Activated T-cell treated with anti-CD3 and anti-CD28 coated beads, Interleukin-2, amount 50 U/mL, for 1 hour (primary cell): ENCODE measurements at regions not wholly inside any gene's neighbourhood (a gene's known extent, or its start where the extent isn't known, plus 50 kb on each side); places are given as distances from the start of the nearest gene placed in this dataset.

ENCODE experiments used
- DNase-seq: peaks from one replicate; pipeline ENCODE4 v3.0.0-alpha.2; 2020

GRCh38 chr20:40120827-40121226 is 568.2 kb downstream of the MAFB start:
- DNase-seq = no peak

GRCh38 chr20:40111282-40111681 is 577.8 kb downstream of the MAFB start:
- no peak for DNase-seq

- no peak for DNase-seq
Observed at GRCh38 chr20:40110311-40110831, 578.7 kb downstream of the MAFB start.

GRCh38 chr20:40109136-40109535 is 579.9 kb downstream of the MAFB start:
- no peak for DNase-seq

GRCh38 chr20:40108321-40108720 is 580.7 kb downstream of the MAFB start:
- no peak for DNase-seq

- no peak for DNase-seq
Observed at GRCh38 chr20:40104959-40105358, 584.1 kb downstream of the MAFB start.

GRCh38 chr20:40103420-40103819 is 585.6 kb downstream of the MAFB start:
- DNase-seq = no peak

GRCh38 chr20:40101560-40101959 is 587.5 kb downstream of the MAFB start:
- no peak for DNase-seq

GRCh38 chr20:40100261-40100660 is 588.8 kb downstream of the MAFB start:
- no peak for DNase-seq

GRCh38 chr20:40090236-40090635 is 598.8 kb downstream of the MAFB start:
- DNase-seq = no peak

- DNase-seq = no peak
Observed at GRCh38 chr20:40087496-40087895, 601.5 kb downstream of the MAFB start.

- DNase-seq = no peak
Observed at GRCh38 chr20:40085513-40085912, 603.5 kb downstream of the MAFB start.

GRCh38 chr20:40082436-40082835 is 606.6 kb downstream of the MAFB start:
- DNase-seq = no peak

- no peak for DNase-seq
Observed at GRCh38 chr20:40081653-40082052, 607.4 kb downstream of the MAFB start.

GRCh38 chr20:40080041-40080652 is 608.9 kb downstream of the MAFB start:
- no peak for DNase-seq

- DNase-seq = no peak
Observed at GRCh38 chr20:40073535-40074111, 615.4 kb downstream of the MAFB start.

- no peak for DNase-seq
Observed at GRCh38 chr20:40072907-40073306, 616.1 kb downstream of the MAFB start.

- DNase-seq = no peak
Observed at GRCh38 chr20:40056171-40056570, 632.9 kb downstream of the MAFB start.

- DNase-seq = no peak
Observed at GRCh38 chr20:40055711-40056110, 633.3 kb downstream of the MAFB start.

- no peak for DNase-seq
Observed at GRCh38 chr20:40054311-40054710, 634.7 kb downstream of the MAFB start.

GRCh38 chr20:40050596-40050995 is 638.4 kb downstream of the MAFB start:
- DNase-seq = no peak

GRCh38 chr20:40049854-40050253 is 639.2 kb downstream of the MAFB start:
- no peak for DNase-seq

- DNase-seq = no peak
Observed at GRCh38 chr20:40046703-40047102, 642.3 kb downstream of the MAFB start.

GRCh38 chr20:40037511-40037910 is 651.5 kb downstream of the MAFB start:
- no peak for DNase-seq

- no peak for DNase-seq
Observed at GRCh38 chr20:40029589-40029988, 659.4 kb downstream of the MAFB start.
